ENCODE measurements at regions not wholly inside any gene's neighbourhood (a gene's known extent, or its start where the extent isn't known, plus 50 kb on each side); places are given as distances from the start of the nearest gene placed in this dataset.

DNA sequence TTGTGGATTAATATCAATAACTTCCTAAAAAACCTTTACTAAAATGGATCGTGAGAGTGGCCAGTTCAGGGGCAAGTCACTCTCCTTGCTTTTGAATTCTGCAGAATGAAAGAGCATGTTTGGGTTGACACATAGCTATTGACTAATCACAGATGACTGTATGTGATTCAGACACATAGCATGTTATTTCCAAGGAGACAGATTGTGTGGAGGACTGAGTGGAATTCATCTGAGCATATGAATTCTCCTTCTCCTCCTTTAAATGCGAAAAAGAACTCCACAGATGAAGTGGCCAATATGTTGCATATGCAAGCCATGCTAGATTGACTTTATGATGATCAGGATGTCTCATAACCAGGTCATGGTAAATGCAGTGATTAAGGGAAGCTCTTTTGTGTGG is 249.4 kb upstream of the FAM98A start:
- no peak for DNase-seq (ENCODE audit: low spot score)
- H3K4me1 ChIP-seq (ENCODE audit: insufficient read depth, low read length, poor library complexity, severe bottlenecking), result no peaks in the 10 kb centered on the region
- CTCF ChIA-PET, result no interaction called here
- H3K4me3 ChIP-seq (ENCODE audit: low read depth, low read length, poor library complexity, severe bottlenecking), result no peak overlapping the region
- BruUV-seq (replicated peaks), result no TSS peak
- no peak for TF ChIP-seq EZH2 (IDR thresholded peaks at IDR 0.05; ENCODE audit: borderline replicate concordance, low read depth, low read length, poor library complexity, severe bottlenecking)
- TF ChIP-seq, protein P1, sequence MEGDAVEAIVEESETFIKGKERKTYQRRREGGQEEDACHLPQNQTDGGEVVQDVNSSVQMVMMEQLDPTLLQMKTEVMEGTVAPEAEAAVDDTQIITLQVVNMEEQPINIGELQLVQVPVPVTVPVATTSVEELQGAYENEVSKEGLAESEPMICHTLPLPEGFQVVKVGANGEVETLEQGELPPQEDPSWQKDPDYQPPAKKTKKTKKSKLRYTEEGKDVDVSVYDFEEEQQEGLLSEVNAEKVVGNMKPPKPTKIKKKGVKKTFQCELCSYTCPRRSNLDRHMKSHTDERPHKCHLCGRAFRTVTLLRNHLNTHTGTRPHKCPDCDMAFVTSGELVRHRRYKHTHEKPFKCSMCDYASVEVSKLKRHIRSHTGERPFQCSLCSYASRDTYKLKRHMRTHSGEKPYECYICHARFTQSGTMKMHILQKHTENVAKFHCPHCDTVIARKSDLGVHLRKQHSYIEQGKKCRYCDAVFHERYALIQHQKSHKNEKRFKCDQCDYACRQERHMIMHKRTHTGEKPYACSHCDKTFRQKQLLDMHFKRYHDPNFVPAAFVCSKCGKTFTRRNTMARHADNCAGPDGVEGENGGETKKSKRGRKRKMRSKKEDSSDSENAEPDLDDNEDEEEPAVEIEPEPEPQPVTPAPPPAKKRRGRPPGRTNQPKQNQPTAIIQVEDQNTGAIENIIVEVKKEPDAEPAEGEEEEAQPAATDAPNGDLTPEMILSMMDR (conservative IDR thresholded peaks at IDR 0.05; ENCODE audit: low read depth, low read length), result no peak
- no peaks in the 10 kb centered on the region for H3K36me3 ChIP-seq (ENCODE audit: insufficient read depth, low read length, poor library complexity, severe bottlenecking)
- peaks cover 13% of the 10 kb centered on the region for H3K9me3 ChIP-seq (ENCODE audit: low read depth, low read length, poor library complexity, severe bottlenecking)
- no peaks in the 10 kb centered on the region for H3K27me3 ChIP-seq (replicated peaks; ENCODE audit: insufficient read depth, low read depth, low read length, poor library complexity)
- H3K27ac ChIP-seq (ENCODE audit: low read depth, low read length, poor library complexity, severe bottlenecking), result no peak overlapping the region
- intact Hi-C loops (cut with micrococcal nuclease; ENCODE audit: unreplicated experiment), result no loop called here
- POLR2A ChIA-PET (ENCODE audit: low non-redundant PET), result no interaction called here

DNA sequence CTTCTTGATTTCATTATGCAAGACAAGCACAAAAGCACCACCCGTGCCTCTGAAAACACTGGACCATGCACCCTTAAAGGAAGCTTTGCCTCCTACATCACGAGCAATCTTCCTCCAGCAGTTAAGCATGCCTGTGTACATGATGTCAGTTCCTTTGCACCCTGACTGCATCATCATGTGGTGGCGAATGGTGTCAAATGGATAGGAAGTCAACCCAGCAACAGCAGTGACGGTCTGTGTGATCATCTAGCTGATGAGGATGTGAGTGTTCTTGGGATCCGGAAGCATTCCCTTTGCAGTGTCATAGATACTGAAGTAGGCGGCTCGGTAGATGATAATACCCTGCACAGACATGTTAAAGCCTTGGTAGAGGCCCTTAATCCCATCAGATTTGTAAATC is 240.7 kb upstream of the FAM98A start:
- no TSS peak for BruUV-seq (replicated peaks)
- no peaks in the 10 kb centered on the region for H3K9me3 ChIP-seq (ENCODE audit: low read depth, low read length, poor library complexity, severe bottlenecking)
- H3K36me3 ChIP-seq (ENCODE audit: insufficient read depth, low read length, poor library complexity, severe bottlenecking), result no peaks in the 10 kb centered on the region
- CTCF ChIA-PET, result no interaction called here
- no peaks in the 10 kb centered on the region for H3K27me3 ChIP-seq (replicated peaks; ENCODE audit: insufficient read depth, low read depth, low read length, poor library complexity)
- TF ChIP-seq EZH2 (IDR thresholded peaks at IDR 0.05; ENCODE audit: borderline replicate concordance, low read depth, low read length, poor library complexity, severe bottlenecking), result no peak
- POLR2A ChIA-PET (ENCODE audit: low non-redundant PET), result no interaction called here
- DNase-seq (ENCODE audit: low spot score), result no peak
- no peak overlapping the region for H3K27ac ChIP-seq (ENCODE audit: low read depth, low read length, poor library complexity, severe bottlenecking)
- intact Hi-C loops (cut with micrococcal nuclease; ENCODE audit: unreplicated experiment), result no loop called here
- no peak overlapping the region for H3K4me3 ChIP-seq (ENCODE audit: low read depth, low read length, poor library complexity, severe bottlenecking)
- peaks cover 3% of the 10 kb centered on the region for H3K4me1 ChIP-seq (ENCODE audit: insufficient read depth, low read length, poor library complexity, severe bottlenecking)

DNA sequence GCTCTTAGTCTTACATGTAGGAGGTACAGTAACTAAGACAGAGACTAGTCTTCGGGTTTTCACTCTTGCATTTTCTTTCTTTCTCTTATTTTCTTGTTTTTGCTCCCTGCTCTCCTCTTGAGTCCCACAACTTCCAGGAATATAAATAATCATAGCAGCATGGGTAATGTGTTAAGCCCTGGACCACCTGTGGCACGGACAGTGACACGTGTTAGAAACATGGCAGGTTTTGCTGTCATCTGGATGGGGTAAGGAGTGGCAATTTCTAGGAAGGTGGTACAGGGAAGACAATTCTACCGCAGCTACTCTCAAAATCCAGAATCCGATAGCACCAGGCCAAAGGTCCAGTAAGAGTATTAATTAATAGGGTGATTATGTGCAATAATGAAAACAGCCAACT is 237.5 kb upstream of the FAM98A start:
- ChIA-PET CTCF (no interaction called here), POLR2A (ENCODE audit: low non-redundant PET) (interaction anchor here (0.6 kb wide), 1 partner anchor 81 kb away, joined by 3 read pairs; no protein-coding TSS in a partner anchor)
- intact Hi-C loops (cut with micrococcal nuclease; ENCODE audit: unreplicated experiment), result no loop called here
- peaks cover 3% of the 10 kb centered on the region for H3K4me1 ChIP-seq (ENCODE audit: insufficient read depth, low read length, poor library complexity, severe bottlenecking)
- H3K27ac ChIP-seq (ENCODE audit: low read depth, low read length, poor library complexity, severe bottlenecking), result no peak overlapping the region
- no peaks in the 10 kb centered on the region for H3K9me3 ChIP-seq (ENCODE audit: low read depth, low read length, poor library complexity, severe bottlenecking)
- no peak for DNase-seq (ENCODE audit: low spot score)
- no peaks in the 10 kb centered on the region for H3K36me3 ChIP-seq (ENCODE audit: insufficient read depth, low read length, poor library complexity, severe bottlenecking)
- TF ChIP-seq EZH2 (IDR thresholded peaks at IDR 0.05; ENCODE audit: borderline replicate concordance, low read depth, low read length, poor library complexity, severe bottlenecking), result no peak
- TF ChIP-seq, protein P1 (conservative IDR thresholded peaks at IDR 0.05; ENCODE audit: low read depth, low read length), result no peak
- H3K27me3 ChIP-seq (replicated peaks; ENCODE audit: insufficient read depth, low read depth, low read length, poor library complexity), result no peaks in the 10 kb centered on the region
- BruUV-seq (replicated peaks), result no TSS peak
- H3K4me3 ChIP-seq (ENCODE audit: low read depth, low read length, poor library complexity, severe bottlenecking), result no peak overlapping the region

DNA sequence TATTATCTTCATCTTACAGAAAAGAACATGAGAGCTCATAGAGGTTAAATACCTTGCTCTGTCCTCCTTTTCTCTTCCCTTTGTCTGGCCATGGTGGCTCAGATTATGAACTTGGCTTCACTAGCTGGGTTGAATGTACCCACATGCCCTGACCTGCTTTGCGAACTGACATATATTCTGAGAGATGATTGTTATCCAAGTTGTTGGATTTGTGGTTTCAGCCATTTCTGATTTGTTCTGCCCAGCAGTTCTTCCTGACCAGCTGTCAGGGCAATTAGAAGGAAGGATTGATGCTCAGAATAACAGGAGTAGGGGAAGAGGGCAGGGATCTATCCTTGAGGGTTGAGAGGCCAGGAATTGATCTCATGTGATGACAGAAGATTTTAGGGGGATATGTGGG is 236.8 kb upstream of the FAM98A start:
- peaks cover 3% of the 10 kb centered on the region for H3K4me1 ChIP-seq (ENCODE audit: insufficient read depth, low read length, poor library complexity, severe bottlenecking)
- intact Hi-C loops (cut with micrococcal nuclease; ENCODE audit: unreplicated experiment), result no loop called here
- POLR2A ChIA-PET (ENCODE audit: low non-redundant PET), result no interaction called here
- no peak for TF ChIP-seq EZH2 (IDR thresholded peaks at IDR 0.05; ENCODE audit: borderline replicate concordance, low read depth, low read length, poor library complexity, severe bottlenecking)
- TF ChIP-seq, protein P1 (conservative IDR thresholded peaks at IDR 0.05; ENCODE audit: low read depth, low read length), result no peak
- no peaks in the 10 kb centered on the region for H3K9me3 ChIP-seq (ENCODE audit: low read depth, low read length, poor library complexity, severe bottlenecking)
- no peaks in the 10 kb centered on the region for H3K36me3 ChIP-seq (ENCODE audit: insufficient read depth, low read length, poor library complexity, severe bottlenecking)
- CTCF ChIA-PET, result no interaction called here
- peak; percentile 25 for DNase-seq (ENCODE audit: low spot score)
- no peak overlapping the region for H3K27ac ChIP-seq (ENCODE audit: low read depth, low read length, poor library complexity, severe bottlenecking)
- no peak overlapping the region for H3K4me3 ChIP-seq (ENCODE audit: low read depth, low read length, poor library complexity, severe bottlenecking)
- no peaks in the 10 kb centered on the region for H3K27me3 ChIP-seq (replicated peaks; ENCODE audit: insufficient read depth, low read depth, low read length, poor library complexity)
- no TSS peak for BruUV-seq (replicated peaks)
